Fibroblast of lung (primary cell): ENCODE measurements at regions not wholly inside any gene's neighbourhood (a gene's known extent, or its start where the extent isn't known, plus 50 kb on each side); places are given as distances from the start of the nearest gene placed in this dataset.

Experiments
- DNase-seq, 2 donors: peaks; one replicate each; pipeline versions ENCODE4 v3.0.0 to v3.0.0-alpha.2; 2010; ENCODE audit warnings: low read depth in 2 of 2
- H2AFZ ChIP-seq: 2 replicates; pipeline ENCODE4 v1.5.1; 2012; ENCODE audit warnings: low read length, control low read depth, inconsistent platforms
- H3K27ac ChIP-seq: 2 replicates; pipeline ENCODE4 v1.5.1; 2011; ENCODE audit warnings: low read length, control low read depth; ENCODE audit not compliant: insufficient read depth
- H3K27me3 ChIP-seq: 2 replicates; pipeline ENCODE4 v1.5.1; 2011; ENCODE audit warnings: mild to moderate bottlenecking, low read length; ENCODE audit not compliant: control insufficient read depth, insufficient read depth
- H3K36me3 ChIP-seq: 2 replicates; pipeline ENCODE4 v1.5.1; 2011; ENCODE audit warnings: low read length; ENCODE audit not compliant: control insufficient read depth, insufficient read depth
- H3K4me1 ChIP-seq: 2 replicates; pipeline ENCODE4 v1.5.1; 2011; ENCODE audit warnings: low read length; ENCODE audit not compliant: control insufficient read depth, insufficient read depth; ENCODE audit errors: extremely low read depth
- H3K4me2 ChIP-seq: 2 replicates; pipeline ENCODE4 v1.5.1; 2011; ENCODE audit warnings: low read length, control low read depth; ENCODE audit not compliant: insufficient read depth; ENCODE audit errors: extremely low read depth
- H3K4me3 ChIP-seq, 4 experiments: fragments of 200-600 bp in 1 of 4; sonication (generic) in 1 of 4; replicated peaks in 1 of 4; 2 replicates each; pipeline ENCODE4 v1.5.1; 2011 to 2016; ENCODE audit warnings: low read length in 4 of 4, low read depth in 3 of 4, mild to moderate bottlenecking in 3 of 4, control low read depth in 2 of 4, inconsistent platforms in 1 of 4, mixed read lengths in 1 of 4; ENCODE audit not compliant: insufficient read depth in 1 of 4; ENCODE audit errors: control extremely low read depth in 1 of 4
- H3K79me2 ChIP-seq: 2 replicates; pipeline ENCODE4 v1.5.1; 2012; ENCODE audit warnings: mild to moderate bottlenecking, low read length, inconsistent platforms; ENCODE audit not compliant: control insufficient read depth, insufficient read depth
- H3K9ac ChIP-seq: 2 replicates; pipeline ENCODE4 v1.5.1; 2011; ENCODE audit warnings: mild to moderate bottlenecking, low read length, control low read depth; ENCODE audit not compliant: insufficient read depth
- H3K9me3 ChIP-seq: 2 replicates; pipeline ENCODE4 v1.5.1; 2012; ENCODE audit warnings: low read depth, low read length; ENCODE audit not compliant: control insufficient read depth, insufficient read depth
- H4K20me1 ChIP-seq: 2 replicates; pipeline ENCODE4 v1.5.1; 2011; ENCODE audit warnings: low read length; ENCODE audit not compliant: control insufficient read depth, insufficient read depth; ENCODE audit errors: extremely low read depth
- CTCF ChIP-seq, 2 donors: IDR thresholded peaks in 1 of 2; conservative IDR thresholded peaks in 1 of 2; 1 replicate in 1 of 2; 2 replicates in 1 of 2; pipeline ENCODE4 v1.5.1; 2011 to 2012; ENCODE audit warnings: low read length in 2 of 2, control low read depth in 1 of 2, inconsistent platforms in 1 of 2, low read depth in 1 of 2, mild to moderate bottlenecking in 1 of 2
- EZH2 ChIP-seq: IDR thresholded peaks from 2 replicates; pipeline ENCODE4 v1.5.1; 2012; ENCODE audit warnings: low read length, control low read depth, mild to moderate bottlenecking; ENCODE audit errors: missing control alignments

DNA sequence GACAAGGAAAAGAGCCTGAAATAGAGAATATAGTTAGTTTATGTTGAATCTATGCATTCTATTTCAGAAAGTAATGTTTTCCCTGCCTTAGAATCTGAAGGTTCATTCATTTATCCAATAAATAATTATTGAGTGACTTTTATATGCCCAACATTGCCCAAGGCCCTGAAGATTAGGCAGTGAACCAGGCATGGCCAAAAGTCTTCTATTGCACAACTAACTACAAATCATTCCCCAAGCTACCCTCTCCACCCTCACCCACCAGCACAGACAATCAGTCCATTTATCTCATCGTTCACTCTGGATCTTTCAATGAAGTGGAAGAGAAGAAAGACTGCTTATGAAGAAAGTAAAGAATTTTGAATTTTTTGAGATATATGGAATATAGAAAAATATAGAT, 268.4 kb downstream of the PLK2 start:
- Histone ChIP-seq H2AFZ (no peak overlapping the region), H3K4me3 (no peak overlapping the region), H3K9ac (no peak overlapping the region), H3K4me2 (no peak overlapping the region), H3K27me3 (no peaks in the 10 kb centered on the region), H3K79me2 (no peaks in the 10 kb centered on the region), H3K36me3 (no peaks in the 10 kb centered on the region), H4K20me1 (no peaks in the 10 kb centered on the region), H3K9me3 (no peaks in the 10 kb centered on the region), H3K4me1 (peaks cover 5% of the 10 kb centered on the region), H3K27ac (no peak overlapping the region)
- no peak for TF ChIP-seq EZH2
- TF ChIP-seq CTCF (conservative IDR thresholded peaks at IDR 0.05 in 1 of 2, IDR thresholded peaks at IDR 0.05 in 1 of 2; ENCODE audit: low read depth in 1 of 2, low read length in 2 of 2), result no peak
- DNase-seq, result no peak

DNA sequence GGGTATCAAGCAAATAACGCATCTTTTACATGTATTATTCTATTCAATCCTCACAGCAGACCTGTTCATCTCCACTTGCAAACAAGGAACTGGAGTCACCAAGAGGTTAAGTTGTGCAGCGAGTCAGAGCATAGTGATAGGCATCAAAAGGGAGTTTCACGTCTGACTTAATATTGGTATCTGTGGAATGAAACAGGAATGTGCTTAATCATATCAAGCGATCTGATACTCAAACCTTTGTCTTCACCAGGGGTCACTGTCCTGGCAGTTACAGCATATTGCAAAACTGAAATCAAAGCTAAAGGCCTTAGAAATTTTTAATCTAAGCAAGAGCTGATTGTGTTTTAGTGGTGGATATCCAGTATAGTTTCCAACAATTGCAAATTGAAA, 271.6 kb downstream of the PLK2 start:
- H3K9ac ChIP-seq, result no peak overlapping the region
- peaks cover 9% of the 10 kb centered on the region for H3K4me1 ChIP-seq
- H3K4me3 ChIP-seq, result no peak overlapping the region
- H3K27me3 ChIP-seq, result no peaks in the 10 kb centered on the region
- DNase-seq, result peak; percentile 39 to 90
- no peaks in the 10 kb centered on the region for H3K9me3 ChIP-seq
- H3K79me2 ChIP-seq, result no peaks in the 10 kb centered on the region
- H2AFZ ChIP-seq, result no peak overlapping the region
- TF ChIP-seq EZH2 (no peak), CTCF (conservative IDR thresholded peaks at IDR 0.05 in 1 of 2, IDR thresholded peaks at IDR 0.05 in 1 of 2; ENCODE audit: low read depth in 1 of 2, low read length in 2 of 2) (no peak)
- H3K27ac ChIP-seq, result no peak overlapping the region
- H3K4me2 ChIP-seq, result peak overlapping the region; percentile 65
- no peaks in the 10 kb centered on the region for H3K36me3 ChIP-seq
- H4K20me1 ChIP-seq, result no peaks in the 10 kb centered on the region

GRCh38 chr5:58187432-58188261, 272.2 kb downstream of the PLK2 start:
- Histone ChIP-seq H3K9ac (no peak overlapping the region), H3K4me1 (peaks cover 9% of the 10 kb centered on the region), H3K4me2 (peak overlapping the region; percentile 65), H3K27me3 (no peaks in the 10 kb centered on the region), H4K20me1 (no peaks in the 10 kb centered on the region), H3K79me2 (no peaks in the 10 kb centered on the region), H3K27ac (no peak overlapping the region), H2AFZ (no peak overlapping the region), H3K36me3 (no peaks in the 10 kb centered on the region), H3K9me3 (no peaks in the 10 kb centered on the region), H3K4me3 (no peak overlapping the region)
- TF ChIP-seq EZH2 (no peak), CTCF (conservative IDR thresholded peaks at IDR 0.05 in 1 of 2, IDR thresholded peaks at IDR 0.05 in 1 of 2; ENCODE audit: low read depth in 1 of 2, low read length in 2 of 2) (no peak)
- DNase-seq, result no peak
